GM20000 (cell line): ENCODE measurements at regions not wholly inside any gene's neighbourhood (a gene's known extent, or its start where the extent isn't known, plus 50 kb on each side); places are given as distances from the start of the nearest gene placed in this dataset.

Source experiments
- DNase-seq: peaks from one replicate; pipeline ENCODE4 v3.0.0; 2012; ENCODE audit warnings: low spot score
- TF ChIP-seq, protein P1 (sequence below): IDR thresholded peaks from 2 replicates; pipeline ENCODE4 v1.5.1; 2012; ENCODE audit warnings: mild to moderate bottlenecking, control low read depth; ENCODE audit errors: extremely low read depth, missing control alignments

DNA sequence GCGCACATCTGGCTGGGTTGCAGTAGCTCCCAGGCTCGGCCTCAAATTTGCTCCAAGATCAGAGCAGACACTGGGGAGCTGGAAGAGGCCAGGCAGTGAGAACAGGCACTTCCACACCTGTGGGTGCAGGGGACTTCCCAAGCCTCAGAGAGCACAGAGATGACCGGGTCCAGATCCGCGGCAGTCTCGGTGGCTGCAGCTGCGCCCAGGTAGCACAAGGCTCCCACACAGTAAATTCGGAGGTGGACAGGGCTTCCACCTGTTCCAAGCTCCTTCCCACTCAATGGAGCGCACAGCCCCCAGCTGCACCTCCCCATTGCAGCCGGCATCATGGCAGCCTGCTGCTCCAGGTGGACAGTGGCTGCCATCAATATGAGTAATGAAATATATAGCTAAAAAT lies 1417.4 kb upstream of the SLC10A2 start:
- TF ChIP-seq, protein P1, sequence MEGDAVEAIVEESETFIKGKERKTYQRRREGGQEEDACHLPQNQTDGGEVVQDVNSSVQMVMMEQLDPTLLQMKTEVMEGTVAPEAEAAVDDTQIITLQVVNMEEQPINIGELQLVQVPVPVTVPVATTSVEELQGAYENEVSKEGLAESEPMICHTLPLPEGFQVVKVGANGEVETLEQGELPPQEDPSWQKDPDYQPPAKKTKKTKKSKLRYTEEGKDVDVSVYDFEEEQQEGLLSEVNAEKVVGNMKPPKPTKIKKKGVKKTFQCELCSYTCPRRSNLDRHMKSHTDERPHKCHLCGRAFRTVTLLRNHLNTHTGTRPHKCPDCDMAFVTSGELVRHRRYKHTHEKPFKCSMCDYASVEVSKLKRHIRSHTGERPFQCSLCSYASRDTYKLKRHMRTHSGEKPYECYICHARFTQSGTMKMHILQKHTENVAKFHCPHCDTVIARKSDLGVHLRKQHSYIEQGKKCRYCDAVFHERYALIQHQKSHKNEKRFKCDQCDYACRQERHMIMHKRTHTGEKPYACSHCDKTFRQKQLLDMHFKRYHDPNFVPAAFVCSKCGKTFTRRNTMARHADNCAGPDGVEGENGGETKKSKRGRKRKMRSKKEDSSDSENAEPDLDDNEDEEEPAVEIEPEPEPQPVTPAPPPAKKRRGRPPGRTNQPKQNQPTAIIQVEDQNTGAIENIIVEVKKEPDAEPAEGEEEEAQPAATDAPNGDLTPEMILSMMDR = no peak
- DNase-seq = no peak

DNA sequence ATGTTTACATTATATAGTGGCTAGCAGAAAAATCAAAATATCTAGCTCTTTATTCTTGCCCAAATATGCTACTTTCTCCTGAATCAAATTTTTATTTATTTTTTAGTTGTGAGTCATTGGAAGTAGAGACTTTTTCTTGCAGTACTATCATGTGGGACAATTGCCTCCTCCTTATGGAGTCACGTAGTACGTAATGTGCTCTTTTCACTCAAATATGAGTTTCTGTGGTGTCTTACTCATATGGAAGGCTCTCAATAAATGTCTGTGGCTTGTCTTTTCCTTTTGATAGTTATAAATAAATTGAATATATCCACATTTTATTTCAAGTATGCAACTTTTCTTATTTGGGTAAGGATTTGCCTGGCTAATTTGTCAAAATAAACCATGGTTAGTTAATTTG lies 1411.0 kb upstream of the SLC10A2 start:
- TF ChIP-seq, protein P1 = no peak
- DNase-seq = no peak

DNA sequence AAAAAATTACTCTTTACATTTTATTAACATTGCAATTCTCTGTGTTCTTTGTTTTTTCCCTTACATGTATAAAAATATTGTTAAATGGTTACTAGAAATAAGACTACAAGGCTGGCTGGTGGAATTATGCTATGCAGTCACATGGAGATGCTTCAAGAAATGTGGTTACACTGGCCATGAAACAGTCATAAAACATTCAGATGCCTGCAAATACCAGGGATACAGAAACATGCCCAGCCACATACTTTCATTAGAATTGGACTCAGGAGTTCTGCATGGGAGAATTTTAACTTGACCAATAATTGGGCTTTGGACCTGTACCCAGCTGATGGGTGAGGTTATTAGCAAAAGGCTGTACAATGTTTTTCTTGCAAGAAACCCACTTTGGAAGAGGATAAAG lies 1407.7 kb upstream of the SLC10A2 start:
- TF ChIP-seq, protein P1 = no peak
- no peak for DNase-seq

DNA sequence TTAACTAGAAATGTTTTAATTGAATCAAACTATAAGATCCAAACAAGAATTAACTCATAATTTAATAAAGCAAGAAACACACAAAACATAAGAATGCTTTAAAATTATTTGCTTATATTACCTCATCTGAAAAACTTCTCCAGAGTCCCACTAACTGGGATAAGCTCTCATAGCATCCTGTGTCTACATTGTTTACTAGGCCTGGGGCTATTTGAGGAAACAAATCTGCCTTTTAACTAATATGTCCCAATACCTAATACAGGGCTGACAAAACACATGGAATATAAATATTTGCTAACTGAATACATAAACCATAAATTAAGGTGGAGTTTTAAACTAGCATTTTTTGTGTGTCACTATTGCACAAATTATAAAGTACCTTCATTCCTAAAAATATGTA lies 1399.8 kb upstream of the SLC10A2 start:
- TF ChIP-seq, protein P1 = no peak

DNA sequence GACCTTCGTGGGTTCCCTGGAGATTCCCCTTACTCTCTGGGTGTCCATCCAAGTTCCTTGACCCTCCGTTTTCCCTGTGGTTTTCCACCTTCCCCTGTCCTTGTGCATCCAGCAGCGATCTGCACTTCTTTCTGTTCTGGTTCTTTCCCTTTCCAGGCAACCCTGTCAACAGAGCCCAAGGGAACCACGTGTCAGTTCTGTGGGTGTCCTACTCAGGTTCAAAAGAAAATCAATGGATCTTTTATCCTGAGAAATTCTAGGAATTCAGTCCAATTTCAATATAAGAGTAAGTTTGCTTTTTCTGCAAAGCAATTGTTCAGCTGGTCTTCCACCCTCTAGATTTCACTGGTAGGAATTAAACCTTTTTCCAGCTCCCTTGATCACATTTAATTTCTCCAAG lies 1394.8 kb upstream of the SLC10A2 start:
- no peak for DNase-seq
- TF ChIP-seq, protein P1 = no peak

More for the DNA sequence above, 1399.8 kb upstream of the SLC10A2 start:
- no peak for DNase-seq

DNA sequence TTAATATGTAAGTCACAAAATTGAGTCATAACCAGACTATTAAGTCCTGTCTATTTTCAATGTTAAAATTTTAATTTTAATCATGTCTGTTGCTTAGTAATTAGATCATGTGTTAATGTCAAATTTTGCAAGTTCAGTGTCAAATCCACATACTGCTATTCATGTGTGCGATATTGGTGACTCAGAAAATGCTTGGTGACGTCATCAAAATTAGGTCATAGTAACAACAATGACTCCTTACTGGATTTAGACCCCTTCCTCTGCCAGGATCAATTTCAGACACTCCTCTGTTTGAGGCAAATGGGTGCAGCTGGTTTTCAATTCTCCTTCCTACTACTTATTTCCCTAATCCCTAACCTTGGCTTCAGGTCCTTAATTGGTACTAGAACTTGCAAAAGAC lies 1394.3 kb upstream of the SLC10A2 start:
- TF ChIP-seq, protein P1 = no peak
- no peak for DNase-seq

DNA sequence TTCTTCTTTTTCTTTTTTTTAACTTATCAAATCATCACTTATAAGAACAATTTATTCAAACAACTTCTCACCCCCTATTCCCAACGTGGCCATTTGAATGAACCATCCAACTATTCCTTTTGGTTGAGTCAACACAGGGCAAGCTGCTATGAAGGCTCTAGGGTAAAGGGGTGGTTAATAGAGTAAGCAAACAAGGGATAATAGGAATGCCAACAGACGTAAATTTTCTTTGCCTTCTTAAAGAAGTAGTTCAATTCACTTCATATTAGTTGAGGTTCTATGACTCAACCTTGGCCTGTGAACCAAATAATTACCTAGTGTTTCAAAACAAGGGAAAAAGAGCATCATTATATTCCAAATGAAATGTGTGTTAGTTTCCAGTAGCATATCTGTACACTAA lies 1383.8 kb upstream of the SLC10A2 start:
- no peak for DNase-seq
- TF ChIP-seq, protein P1 = no peak
